GM21737 (cell line): ENCODE measurements at regions not wholly inside any gene's neighbourhood (a gene's known extent, or its start where the extent isn't known, plus 50 kb on each side); places are given as distances from the start of the nearest gene placed in this dataset.
"Not testable (repeated sequence)": the region's sequence is repeated elsewhere in the genome, so short reads cannot be mapped to it uniquely, and the experiment has no call there.

ENCODE experiments used
- ATAC-seq: cut with Tn5 transposase; IDR thresholded peaks from one replicate; pipeline ENCODE4 v1.9.1; 2021; ENCODE audit warnings: mild to moderate bottlenecking, moderate library complexity; ENCODE audit not compliant: unreplicated experiment

DNA sequence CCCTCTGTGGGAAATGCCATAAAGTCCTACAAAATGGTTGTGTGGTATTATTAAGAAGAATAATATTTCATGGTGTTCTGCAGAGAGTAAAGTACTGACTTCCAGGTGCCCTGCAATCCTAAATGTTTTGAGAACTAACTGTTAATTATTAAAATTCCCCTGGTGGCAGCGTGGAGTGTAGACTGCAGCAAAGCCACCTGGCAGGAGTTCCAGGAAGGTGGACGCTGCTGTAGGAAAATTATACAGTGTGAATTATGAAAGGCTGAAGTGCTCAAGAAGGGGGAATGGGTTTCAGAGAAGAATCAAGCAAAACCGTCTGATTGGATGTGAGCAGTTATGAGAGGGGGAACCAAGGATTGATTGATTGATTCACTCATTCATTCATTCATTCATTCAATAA is 572.4 kb upstream of the PPP2R3A start:
- no peak for ATAC-seq

DNA sequence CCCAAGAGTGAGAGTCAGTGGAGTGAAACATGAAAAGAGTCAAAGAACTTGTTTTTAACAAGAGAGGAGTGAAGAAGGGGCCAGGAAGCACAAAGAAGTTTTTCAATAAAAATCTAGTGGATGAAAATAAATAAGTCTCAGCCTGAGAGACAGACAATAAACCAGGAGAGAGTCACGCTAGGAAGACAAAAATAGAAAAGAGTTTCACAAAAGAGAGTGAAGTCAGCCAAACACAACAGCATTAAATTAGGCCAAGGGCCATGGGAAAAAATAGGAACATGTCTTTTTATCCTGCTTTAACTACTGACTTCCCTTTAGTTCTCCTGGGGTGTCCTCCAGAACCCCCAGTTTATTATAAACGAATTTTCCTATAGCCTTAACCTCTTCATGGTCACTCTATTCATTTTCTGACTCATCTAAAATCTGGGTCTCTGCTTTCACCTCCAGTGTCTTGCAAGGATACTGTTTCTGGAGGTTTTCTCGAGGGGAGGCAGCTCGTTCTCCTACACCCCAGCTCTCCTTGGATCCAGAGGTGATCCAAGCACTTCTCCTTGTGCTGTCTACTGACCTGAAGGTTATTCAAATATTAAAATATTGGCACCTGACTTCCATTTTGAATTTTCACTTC is 571.5 kb upstream of the PPP2R3A start:
- no peak for ATAC-seq

DNA sequence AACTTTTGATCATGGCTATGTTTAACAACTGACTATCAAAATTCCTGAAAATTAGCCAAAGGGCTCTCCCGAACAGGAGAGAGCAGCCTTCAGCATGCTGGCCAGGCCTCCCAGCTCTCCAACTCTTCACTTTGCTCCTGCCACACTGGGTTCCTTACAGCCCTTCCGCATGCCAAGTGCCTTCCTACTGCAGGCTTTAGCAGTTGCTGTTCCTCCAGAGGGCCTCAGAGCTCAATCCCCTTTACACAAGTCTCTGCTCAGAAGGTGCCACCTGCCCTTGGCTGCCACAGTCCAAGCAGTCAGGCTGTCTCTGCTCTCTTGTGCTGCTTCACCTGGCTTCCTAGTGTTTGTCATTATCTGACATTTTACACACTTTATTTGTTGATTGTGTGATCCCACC is 553.1 kb upstream of the PPP2R3A start:
- no peak for ATAC-seq

DNA sequence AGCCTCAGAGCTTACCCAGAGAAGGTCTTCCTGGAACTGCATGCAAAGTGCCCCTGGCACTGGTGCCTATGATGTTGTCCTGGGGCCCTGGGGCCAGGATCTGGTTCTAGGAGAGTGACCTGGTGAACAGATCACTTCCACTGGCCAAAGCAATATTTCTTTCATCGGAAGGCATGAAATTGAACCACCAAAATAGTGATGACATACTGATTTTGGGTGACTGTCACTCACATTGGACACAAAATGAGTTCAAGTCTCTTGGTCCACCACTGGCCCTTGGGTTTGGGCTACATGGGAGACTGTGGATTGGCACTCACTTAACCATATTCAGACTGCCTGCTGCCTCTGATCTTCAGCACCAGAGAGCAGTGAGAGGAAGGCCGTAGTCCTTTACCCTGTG is 549.3 kb upstream of the PPP2R3A start:
- ATAC-seq: no peak

DNA sequence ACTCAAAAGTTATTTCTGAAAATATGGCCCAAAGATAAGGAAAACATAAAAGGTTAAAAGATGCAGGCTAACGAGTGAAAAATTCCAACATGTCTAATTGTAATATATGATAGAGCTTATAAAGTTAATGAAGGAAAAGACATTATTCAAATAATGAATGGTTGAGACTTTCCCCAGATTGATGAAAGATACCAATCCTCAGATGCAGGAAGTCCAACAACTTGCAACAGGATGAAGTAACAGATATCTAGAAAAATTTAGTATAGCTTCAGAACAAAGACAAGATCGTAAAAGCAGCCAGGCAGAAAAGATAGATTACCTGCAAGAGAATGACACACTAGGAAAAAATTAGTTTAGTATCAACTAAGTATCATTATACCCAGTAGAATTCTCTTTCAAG is 546.4 kb upstream of the PPP2R3A start:
- no peak for ATAC-seq

DNA sequence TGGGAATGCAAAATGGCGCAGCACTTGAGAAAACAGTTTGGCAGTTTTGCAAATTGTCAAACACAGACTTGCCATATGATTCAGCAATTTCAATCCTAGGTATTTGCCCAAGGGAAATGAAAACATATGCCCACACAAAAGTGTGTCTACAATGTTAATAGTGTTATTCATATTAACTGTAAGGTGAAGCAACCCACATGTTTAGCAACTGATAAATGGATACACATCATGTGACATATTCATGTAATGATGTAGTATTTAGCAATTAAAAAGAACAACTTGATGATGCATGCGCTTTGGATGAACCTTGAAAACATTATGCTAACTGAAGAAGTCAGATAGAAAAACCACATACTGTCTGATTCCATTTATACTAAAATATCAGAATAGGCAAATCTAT is 539.0 kb upstream of the PPP2R3A start:
- no peak for ATAC-seq

DNA sequence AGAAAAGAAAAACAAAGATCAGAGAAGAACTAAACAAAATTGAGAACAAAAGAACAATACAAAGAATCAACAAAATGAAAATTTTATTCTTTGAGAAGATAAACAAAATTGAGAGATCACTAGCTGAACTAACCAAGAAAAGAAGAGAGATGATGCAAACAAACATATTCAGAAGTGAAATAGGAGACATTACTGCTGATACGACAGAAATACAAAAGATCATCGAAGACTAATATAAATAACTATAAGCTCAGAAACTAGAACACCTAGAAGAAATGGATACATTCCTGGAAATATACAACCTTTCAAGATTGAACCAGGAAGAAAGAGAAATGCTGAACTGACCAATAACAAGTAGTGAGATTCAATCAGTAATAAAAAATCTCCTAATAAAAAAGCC is 533.1 kb upstream of the PPP2R3A start:
- ATAC-seq: no peak

DNA sequence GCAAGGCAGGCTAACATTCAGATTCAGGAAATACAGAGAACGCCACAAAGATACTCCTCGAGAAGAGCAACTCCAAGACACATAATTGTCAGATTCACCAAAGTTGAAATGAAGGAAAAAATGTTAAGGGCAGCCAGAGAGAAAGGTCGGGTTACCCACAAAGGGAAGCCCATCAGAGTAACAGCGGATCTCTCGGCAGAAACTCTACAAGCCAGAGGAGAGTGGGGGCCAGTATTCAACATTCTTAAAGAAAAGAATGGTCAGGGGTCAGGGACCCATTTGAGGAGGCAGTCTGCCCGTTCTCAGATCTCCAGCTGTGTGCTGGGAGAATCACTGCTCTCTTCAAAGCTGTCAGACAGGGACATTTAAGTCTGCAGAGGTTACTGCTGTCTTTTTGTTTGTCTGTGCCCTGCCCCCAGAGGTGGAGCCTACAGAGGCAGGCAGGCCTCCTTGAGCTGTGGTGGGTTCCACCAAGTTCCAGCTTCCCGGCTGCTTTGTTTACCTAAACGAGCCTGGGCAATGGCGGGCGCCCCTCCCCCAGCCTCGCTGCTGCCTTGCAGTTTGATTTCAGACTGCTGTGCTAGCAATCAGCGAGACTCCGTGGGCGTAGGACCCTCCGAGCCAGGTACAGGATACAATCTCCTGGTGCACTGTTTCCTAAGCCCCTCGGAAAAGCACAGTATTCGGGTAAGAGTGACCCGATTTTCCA is 526.5 kb upstream of the PPP2R3A start:
- ATAC-seq: not testable (repeated sequence)

DNA sequence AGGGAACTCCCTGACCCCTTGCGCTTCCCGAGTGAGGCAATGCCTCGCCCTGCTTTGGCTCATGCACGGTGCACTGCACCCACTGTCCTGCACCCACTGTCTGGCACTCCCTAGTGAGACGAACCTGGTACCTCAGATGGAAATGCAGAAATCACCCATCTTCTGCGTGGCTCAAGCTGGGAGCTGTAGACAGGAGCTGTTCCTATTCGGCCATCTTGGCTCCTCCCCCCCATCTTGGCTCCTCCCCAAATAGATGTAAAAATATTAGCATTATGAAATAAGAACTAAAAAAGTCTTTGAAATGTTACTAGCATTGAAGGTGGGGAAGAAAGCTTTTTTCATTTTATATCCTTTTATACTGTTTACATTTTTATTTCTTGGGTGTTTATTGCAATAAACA is 525.9 kb upstream of the PPP2R3A start:
- ATAC-seq: not testable (repeated sequence)

DNA sequence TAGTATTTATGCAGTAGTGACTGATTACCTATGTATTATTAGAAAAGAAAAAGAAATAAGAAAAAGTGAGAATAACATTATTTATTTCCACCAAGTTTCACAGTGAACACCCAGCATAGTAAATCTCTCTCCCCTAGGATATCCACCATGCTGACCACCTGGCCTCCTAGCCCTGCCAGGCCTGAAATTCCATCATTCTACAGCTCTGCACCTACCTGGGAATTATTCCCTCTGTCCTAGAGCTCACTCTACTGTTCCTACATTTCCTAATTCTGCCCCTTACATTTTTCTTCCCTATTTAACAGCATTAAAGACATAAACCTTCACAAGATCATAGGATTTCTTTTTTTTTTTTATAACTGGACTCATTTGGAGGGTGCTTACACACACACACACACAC is 525.3 kb upstream of the PPP2R3A start:
- no peak for ATAC-seq

DNA sequence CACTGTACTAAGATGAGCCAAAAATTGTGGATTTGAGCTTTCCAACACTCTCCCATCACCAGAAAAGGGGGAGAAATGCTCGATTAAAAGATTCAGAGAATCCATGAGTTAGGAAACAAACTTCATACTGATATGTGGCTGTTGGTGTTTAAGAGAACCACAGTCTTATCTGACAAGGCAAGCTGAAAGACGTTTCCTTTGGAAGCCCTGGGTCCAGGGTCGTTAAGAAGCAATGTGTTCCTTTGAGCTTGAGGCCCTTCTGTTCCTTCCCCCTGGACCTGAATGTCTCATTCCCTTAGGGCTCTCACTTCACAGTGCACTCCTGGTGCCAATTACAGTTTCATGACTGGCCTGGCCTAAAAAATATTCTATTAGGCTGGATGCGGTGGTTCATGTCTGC is 524.8 kb upstream of the PPP2R3A start:
- ATAC-seq: no peak

DNA sequence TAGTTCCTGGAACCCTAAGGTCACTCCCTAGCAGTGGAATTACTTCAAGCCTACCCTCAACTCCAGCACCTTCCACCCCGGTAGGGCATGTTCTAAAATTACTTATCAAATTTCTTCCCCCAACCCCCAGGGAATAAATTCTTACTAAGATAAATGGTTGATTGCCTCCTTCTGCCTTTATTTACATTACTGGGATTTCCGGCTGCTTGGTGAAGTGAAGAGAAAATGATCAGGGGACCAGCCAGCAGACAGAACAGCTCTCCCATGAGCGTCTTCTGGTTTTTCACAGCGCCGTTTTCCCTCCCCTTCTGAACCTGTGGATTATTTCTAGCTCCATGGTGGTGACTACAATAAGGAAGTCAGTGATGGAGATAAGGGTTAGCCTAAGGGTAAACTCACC is 521.5 kb upstream of the PPP2R3A start:
- ATAC-seq: no peak

DNA sequence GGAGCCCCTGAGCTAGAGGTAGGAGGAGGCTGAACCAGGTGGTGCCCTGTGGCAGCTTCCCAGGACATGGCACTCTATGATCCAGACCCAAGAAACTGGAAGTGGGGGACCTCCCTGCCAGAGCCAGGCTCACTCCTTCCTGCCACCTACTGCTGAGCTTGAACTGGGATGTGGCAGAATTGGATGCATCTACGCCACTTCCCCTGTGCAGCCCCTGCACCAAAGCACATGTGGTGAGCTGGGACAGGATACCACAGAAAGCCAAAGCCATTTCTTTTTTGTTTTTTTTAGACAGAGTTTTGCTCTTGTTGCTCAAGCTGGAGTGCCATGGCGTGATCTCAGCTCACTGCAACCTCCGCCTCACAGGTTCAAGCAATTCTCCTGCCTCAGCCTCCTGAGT is 518.0 kb upstream of the PPP2R3A start:
- no peak for ATAC-seq

DNA sequence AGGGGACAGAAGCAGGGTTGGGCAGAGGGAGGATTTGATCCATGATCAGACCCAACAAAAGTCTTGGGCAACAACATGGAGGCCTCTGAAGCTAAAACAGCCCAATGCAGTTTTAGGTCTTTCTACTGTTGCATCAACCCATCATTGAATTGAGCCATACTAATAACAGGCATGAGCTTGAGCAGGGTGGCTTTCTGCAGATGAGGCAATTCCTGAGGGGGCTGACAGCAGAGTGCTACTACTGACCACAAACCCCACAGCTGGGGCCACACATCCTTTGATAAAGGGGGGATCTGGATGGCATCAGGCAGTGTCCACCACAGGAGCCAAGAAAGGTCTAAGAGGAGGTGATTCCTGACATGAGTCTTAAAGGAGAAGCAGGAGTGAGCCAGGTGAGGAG is 517.0 kb upstream of the PPP2R3A start:
- ATAC-seq: no peak

DNA sequence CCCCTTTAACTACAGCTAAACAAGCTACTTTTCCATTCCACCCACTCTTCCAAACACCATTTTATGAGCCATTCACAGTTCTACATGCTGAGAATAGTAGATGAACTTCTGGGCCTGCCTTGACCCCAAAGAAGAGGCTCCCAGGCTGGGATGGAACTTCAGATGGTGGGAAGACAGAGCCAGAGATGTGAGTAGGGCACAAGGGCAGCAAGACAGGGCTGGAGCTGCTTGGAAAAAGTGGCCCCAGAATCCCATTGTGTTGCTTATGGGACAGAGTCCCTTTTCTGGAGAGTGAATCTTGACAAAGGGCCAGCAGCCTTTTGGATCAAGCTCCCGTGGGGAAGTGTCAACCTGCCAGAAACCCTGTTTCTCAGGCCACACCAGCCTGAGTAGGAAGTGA is 516.5 kb upstream of the PPP2R3A start:
- no peak for ATAC-seq

DNA sequence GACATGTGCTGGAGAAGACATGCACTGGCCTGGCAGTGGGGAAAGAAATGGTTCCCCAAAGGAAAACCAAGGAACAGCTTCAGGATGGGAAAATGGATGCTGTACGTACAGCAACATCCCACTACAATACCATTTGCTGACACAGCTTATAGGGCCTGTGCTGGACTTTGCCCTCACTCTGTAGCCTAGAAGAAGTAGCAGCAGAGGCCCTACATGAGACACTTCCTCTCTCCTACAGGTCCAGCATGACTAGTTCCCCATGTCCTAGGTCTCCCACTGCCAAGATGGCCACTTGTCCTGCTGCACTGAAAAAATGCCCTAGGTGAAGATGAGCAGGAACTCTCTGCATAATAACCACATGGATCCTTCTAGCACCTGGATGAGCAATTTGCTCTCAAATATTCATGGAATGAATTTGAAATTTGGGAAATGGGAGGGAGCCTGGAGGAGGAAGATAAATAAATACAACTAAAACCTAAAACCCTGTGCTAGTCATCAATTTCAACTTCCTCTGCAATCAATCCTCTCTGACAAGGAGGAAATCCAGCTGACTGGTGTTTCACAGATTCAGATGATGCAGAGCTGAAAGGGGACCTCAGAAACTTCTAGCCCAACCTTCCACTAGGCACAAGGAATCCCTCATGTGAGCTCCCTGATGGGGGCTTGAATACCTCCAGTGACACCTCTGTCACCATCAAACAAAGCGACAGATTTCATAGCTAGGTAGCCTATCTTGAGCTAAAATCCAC is 514.3 kb upstream of the PPP2R3A start:
- ATAC-seq: no peak

DNA sequence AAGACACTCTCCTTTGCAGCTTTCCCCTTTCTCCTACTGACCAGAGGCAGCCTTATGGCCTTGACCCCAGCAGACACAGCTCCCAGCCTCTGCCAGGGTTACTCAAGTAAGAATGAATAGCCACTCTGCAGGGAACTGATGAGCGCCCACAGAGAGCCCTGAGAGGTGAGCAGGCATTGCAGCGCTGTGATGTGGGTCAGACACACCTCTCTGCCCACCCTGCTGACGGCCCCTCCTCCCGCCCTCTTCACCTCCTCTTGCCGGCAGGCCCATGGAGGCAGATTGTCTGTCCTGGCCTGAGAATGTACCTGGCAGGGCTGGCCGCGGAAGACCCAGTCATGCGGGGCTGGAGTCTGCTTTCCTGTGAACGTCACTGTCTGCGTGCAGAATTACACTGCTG is 512.6 kb upstream of the PPP2R3A start:
- no peak for ATAC-seq

DNA sequence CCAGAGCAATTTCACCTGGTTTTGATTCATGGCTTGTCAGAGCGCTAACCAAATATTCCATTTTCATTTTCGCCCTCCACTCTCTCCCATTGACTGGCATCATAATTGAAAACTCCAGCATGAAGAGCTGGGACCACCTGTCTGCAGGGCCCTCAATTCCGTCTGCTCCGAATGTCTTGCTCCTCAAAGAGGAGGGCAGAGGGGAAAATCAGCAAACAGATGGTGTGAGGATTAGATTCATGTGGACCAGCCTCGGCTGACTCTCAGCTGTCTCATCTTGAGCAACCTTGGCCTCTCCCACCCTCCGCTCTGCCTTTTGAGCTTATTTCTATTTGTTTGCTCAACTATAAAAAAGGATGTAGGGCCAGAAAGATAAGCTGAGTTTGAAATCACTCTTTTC is 512.2 kb upstream of the PPP2R3A start:
- ATAC-seq: no peak

DNA sequence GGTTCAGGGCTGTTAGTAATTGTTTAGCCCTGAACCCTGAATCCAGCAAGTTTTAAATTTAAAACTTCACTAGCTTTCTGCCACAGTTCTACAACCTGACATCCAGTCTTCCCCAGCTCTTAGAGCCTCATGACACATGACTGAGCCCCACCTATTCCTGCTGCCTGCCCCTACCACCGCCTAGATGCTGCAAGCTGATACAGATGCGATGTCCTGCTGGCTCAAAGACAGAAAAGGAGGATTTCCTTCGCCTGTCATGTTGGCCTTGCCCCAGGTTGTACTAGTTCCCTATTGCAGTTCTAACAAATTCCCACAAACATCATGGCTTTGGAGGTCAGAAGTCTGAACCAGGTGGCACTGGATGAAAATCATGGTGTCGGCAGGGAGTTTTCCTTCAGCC is 510.6 kb upstream of the PPP2R3A start:
- ATAC-seq: no peak

DNA sequence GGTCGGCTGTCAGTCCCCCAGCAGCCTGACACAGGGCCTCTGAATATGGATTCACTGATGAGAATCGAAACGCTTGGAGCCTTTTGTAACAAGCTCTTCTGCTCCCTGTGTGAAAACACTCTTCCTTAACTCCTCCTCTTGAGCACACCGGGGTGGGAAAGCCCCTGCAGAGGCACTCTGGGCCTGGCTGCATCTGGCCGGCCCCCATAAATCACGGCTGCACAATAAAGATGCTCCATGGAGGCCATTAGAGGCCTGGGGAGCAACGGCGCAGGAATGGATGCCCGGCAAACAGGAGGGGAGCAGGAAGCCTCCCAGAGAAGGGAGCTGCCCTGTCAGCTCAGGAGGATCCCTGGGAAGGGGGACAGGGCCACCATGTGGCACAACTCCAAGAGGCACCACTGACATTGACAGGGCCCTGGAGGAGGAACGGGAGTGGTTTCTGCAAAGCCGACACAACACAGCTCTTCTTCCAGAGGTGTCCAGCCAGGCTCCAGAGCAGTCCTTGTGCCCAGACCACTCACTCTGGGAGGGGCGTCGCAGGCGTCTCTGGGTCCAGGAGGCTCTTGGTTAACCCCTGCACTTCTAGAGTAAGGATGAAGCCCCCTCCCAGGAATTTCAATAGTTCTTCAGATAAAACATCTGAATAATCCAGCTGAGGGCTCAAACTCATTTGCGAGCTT is 509.3 kb upstream of the PPP2R3A start:
- no peak for ATAC-seq

DNA sequence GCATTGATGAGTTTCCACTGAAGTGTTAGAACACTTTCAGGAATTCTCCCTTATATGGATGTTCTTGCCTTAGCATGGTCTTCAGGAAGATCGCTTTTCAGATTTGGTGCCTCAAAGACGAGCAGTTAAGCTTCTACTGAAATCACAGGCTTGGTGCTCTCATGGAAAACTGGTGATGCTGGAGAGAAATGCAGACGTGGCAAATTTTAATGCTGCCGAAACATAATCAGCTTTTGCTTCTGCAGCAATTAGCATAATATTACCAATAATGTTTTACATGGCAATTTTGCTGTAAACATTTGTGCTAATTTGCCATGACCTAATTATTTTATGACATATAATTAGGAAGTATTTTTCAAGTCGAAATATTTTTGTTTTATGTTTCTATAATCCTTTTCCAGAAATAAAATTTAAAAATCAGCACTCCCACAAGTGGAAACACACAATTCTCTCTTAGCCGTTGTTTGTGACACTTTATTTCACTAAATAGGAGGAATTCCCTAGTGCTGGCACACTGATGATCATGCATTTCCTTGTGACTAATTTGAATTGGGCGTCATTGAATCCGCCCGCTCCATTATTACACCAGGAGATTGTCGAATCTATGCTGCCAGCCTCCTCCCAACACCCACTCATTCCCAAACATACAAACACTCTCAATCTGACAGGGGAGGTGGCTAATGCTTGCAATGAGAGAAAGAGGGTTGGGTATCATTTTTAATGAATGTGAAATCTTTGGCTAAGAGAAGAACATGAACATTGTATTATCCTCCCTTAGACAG is 506.8 kb upstream of the PPP2R3A start:
- no peak for ATAC-seq
